Endothelial cell (in vitro differentiated cells): ENCODE measurements at regions not wholly inside any gene's neighbourhood (a gene's known extent, or its start where the extent isn't known, plus 50 kb on each side); places are given as distances from the start of the nearest gene placed in this dataset.

Source experiments
- DNase-seq: peaks from one replicate; pipeline ENCODE4 v3.0.0; 2021; ENCODE audit warnings: low spot score
- H3K27ac Mint-ChIP-seq: one replicate; pipeline ENCODE4 v1.8.0; 2021; ENCODE audit warnings: mixed read lengths, inconsistent platforms; ENCODE audit not compliant: unreplicated experiment
- H3K27me3 Mint-ChIP-seq: one replicate; pipeline ENCODE4 v1.8.0; 2021; ENCODE audit warnings: mild to moderate bottlenecking, moderate library complexity, mixed read lengths, inconsistent platforms; ENCODE audit not compliant: unreplicated experiment
- H3K36me3 Mint-ChIP-seq: one replicate; pipeline ENCODE4 v1.8.0; 2021; ENCODE audit warnings: mild to moderate bottlenecking, low read depth, mixed read lengths, inconsistent platforms; ENCODE audit not compliant: unreplicated experiment
- H3K4me1 Mint-ChIP-seq: one replicate; pipeline ENCODE4 v1.8.0; 2021; ENCODE audit warnings: mild to moderate bottlenecking, mixed read lengths, inconsistent platforms; ENCODE audit not compliant: unreplicated experiment
- H3K4me3 Mint-ChIP-seq: one replicate; pipeline ENCODE4 v1.8.0; 2021; ENCODE audit warnings: mild to moderate bottlenecking, mixed read lengths, inconsistent platforms; ENCODE audit not compliant: unreplicated experiment
- H3K9me3 Mint-ChIP-seq: one replicate; pipeline ENCODE4 v1.8.0; 2021; ENCODE audit warnings: mixed read lengths, inconsistent platforms; ENCODE audit not compliant: unreplicated experiment
- TF ChIP-seq, protein P1 (sequence below): fragments of 200-600 bp; sonication (generic); IDR thresholded peaks from one replicate; pipeline ENCODE4 v1.5.0; 2021; ENCODE audit warnings: antibody characterized with exemption; ENCODE audit not compliant: unreplicated experiment

DNA sequence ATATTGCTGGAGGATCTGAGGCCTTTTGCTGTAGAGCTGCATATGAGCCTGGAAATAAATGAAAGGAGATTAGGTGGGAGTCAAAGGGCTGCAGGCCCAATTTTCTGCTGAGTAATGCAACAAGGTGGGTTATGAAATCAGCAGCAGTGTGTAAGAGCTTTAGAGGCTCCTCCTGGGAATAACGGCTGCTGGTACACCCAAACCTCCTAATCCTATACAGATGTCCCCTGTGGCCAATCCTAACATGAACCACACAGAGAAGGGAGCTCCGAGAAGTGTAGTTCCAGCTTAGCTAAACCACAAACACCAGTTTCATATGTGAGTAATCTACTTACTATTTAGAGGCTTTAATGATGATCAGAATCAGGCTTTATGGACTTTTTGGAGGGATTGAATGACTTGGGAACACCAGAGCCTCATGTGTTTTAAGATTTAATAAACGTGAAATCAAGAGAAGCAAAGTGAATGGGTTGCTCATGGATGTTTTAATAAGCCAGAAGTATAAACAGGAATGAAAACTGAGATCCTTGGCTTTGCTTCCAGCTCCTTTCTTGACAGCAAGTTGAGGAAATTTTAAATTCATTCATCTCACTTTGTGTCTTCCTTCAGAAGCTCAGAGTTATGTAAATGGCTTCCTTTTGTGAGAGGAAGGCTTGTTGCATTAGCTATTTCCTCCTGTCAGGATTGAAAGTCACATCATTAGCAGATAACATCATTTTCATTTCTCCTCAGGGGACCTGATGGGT is 437.5 kb downstream of the TMEM232 start:
- Mint-ChIP-seq H3K4me1 (peaks cover 11% of the 10 kb centered on the region), H3K36me3 (peaks cover 8% of the 10 kb centered on the region), H3K27me3 (peaks cover 5% of the 10 kb centered on the region), H3K9me3 (peaks cover 10% of the 10 kb centered on the region), H3K27ac (no peak overlapping the region), H3K4me3 (no peak overlapping the region)
- TF ChIP-seq, protein P1, sequence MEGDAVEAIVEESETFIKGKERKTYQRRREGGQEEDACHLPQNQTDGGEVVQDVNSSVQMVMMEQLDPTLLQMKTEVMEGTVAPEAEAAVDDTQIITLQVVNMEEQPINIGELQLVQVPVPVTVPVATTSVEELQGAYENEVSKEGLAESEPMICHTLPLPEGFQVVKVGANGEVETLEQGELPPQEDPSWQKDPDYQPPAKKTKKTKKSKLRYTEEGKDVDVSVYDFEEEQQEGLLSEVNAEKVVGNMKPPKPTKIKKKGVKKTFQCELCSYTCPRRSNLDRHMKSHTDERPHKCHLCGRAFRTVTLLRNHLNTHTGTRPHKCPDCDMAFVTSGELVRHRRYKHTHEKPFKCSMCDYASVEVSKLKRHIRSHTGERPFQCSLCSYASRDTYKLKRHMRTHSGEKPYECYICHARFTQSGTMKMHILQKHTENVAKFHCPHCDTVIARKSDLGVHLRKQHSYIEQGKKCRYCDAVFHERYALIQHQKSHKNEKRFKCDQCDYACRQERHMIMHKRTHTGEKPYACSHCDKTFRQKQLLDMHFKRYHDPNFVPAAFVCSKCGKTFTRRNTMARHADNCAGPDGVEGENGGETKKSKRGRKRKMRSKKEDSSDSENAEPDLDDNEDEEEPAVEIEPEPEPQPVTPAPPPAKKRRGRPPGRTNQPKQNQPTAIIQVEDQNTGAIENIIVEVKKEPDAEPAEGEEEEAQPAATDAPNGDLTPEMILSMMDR = no peak
- no peak for DNase-seq

DNA sequence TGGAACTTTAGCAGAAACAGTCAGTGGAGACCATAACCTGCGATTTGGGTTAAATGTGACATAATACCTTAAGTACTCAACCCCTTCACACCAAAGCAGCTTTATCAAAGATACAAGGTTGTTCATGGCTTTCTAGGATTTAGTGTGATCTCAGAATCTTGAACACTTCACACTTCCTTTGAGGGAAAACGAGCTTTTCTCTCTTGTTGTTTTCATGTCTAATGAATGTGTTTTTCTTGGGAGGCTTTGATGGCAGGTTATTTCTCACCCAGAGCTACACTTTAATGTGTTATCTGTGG is 437.0 kb downstream of the TMEM232 start:
- peaks cover 8% of the 10 kb centered on the region for H3K9me3 Mint-ChIP-seq
- TF ChIP-seq, protein P1 = no peak
- peaks cover 5% of the 10 kb centered on the region for H3K27me3 Mint-ChIP-seq
- H3K36me3 Mint-ChIP-seq = peaks cover 8% of the 10 kb centered on the region
- H3K4me3 Mint-ChIP-seq = no peak overlapping the region
- no peak for DNase-seq
- H3K27ac Mint-ChIP-seq = no peak overlapping the region
- peaks cover 11% of the 10 kb centered on the region for H3K4me1 Mint-ChIP-seq

DNA sequence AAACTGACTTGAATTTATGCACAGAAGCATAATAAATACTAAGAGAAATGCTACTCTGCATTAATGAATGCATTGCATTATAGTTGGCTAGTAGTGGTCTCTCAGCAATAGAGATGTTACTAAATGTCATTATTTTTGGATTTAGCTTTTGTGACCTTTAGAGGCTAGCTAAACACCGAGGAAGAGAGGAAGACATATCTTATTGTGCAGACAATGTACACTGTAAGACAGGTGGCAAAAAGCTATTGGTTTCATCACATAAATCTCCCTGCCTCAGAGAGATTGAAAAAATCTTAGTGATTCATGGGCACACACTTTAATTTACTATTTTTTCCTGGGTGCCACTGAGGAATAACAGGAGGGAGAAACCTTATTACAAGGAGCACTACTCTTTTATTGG is 435.9 kb downstream of the TMEM232 start:
- Mint-ChIP-seq H3K27me3 (peaks cover 1% of the 10 kb centered on the region), H3K9me3 (no peaks in the 10 kb centered on the region), H3K36me3 (no peaks in the 10 kb centered on the region), H3K27ac (no peak overlapping the region), H3K4me3 (no peak overlapping the region), H3K4me1 (peaks cover 19% of the 10 kb centered on the region)
- DNase-seq = no peak
- TF ChIP-seq, protein P1 = no peak

DNA sequence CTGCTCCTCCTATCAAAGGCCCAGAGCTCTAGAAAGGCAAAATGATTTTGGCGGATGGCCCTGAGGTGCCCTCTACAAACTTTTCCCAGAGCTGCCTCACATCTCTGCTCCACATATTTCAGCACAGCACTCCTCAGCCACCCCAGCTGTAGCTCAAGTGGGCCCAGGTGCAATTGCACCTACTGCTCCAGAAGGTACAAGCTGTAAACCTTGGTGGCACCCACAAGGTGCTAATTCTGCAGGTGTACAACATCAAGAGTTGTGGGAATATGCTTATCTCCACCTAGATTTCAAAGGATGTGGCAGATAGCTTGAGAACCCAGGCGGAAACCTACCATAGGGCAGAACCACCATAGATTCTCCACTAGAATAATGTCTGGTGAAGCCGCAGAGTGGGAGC is 432.2 kb downstream of the TMEM232 start:
- H3K4me1 Mint-ChIP-seq = peaks cover 22% of the 10 kb centered on the region
- no peak overlapping the region for H3K27ac Mint-ChIP-seq
- DNase-seq = no peak
- no peak overlapping the region for H3K4me3 Mint-ChIP-seq
- H3K36me3 Mint-ChIP-seq = no peaks in the 10 kb centered on the region
- H3K27me3 Mint-ChIP-seq = peaks cover 1% of the 10 kb centered on the region
- TF ChIP-seq, protein P1 = no peak
- H3K9me3 Mint-ChIP-seq = no peaks in the 10 kb centered on the region

DNA sequence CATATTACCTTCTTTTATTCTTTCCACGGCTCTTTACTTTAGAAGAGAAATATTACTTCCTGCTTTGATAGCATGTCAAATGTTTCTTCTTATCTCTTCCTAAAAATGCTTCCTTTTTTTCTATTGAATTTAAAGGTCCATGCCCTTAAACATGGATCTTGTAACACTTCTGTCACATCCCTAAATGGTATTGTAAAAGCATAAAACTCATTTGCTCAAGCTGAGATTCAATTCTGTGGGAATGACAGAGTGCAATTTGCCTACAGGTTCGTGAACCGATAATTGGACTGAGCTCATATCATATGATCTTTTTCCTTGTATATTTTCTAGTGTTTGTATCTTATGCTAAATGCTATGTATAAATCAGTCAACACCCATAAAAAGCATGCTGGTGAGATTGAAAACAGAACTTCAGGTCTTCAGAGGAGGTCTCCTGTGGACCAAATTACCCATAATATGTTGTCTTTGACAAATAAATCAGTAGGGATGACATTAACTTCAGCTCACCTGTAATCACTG is 429.3 kb downstream of the TMEM232 start:
- Mint-ChIP-seq H3K9me3 (no peaks in the 10 kb centered on the region), H3K4me3 (no peak overlapping the region), H3K36me3 (no peaks in the 10 kb centered on the region), H3K4me1 (peaks cover 17% of the 10 kb centered on the region), H3K27me3 (peaks cover 3% of the 10 kb centered on the region), H3K27ac (no peak overlapping the region)
- TF ChIP-seq, protein P1 = no peak
- DNase-seq = no peak
